KOPT-K1 (cell line): ENCODE measurements at regions not wholly inside any gene's neighbourhood (a gene's known extent, or its start where the extent isn't known, plus 50 kb on each side); places are given as distances from the start of the nearest gene placed in this dataset.

Source experiments
- H3K27ac ChIP-seq: fragments of 200-600 bp; sonication (generic); 2 replicates; pipeline ENCODE4 v1.5.1; 2016; ENCODE audit warnings: antibody characterized with exemption, mild to moderate bottlenecking, low read depth, low read length; ENCODE audit not compliant: poor library complexity, severe bottlenecking
- H3K36me3 ChIP-seq: fragments of 200-600 bp; sonication (generic); 2 replicates; pipeline ENCODE4 v1.5.1; 2017; ENCODE audit warnings: antibody characterized with exemption, mild to moderate bottlenecking, low read length, moderate library complexity; ENCODE audit not compliant: insufficient read depth
- H3K9me3 ChIP-seq: fragments of 200-600 bp; sonication (generic); 2 replicates; pipeline ENCODE4 v1.5.1; 2017; ENCODE audit warnings: antibody characterized with exemption, low read length, mild to moderate bottlenecking; ENCODE audit not compliant: insufficient read depth, poor library complexity, severe bottlenecking

DNA sequence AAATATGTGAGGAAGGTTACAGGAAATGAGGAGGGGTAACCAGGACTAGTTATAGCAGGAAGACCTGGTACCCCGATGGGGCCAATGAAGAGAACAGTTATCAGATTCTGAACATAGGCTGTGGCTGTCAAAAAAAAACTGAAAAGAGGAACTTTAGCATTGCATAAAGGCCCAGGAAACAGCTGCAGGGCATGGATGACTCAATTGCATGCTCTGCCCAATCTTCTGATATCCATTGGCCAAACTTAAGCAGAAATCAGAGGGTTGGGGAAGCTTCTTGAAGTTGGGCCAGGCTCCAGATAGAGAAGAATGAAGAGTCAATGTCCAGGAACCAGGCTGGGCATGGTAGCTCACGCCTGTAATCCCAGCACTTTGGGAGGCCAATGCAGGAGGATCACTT lies 1222.4 kb upstream of the PRKX start:
- Histone ChIP-seq H3K9me3 (no peaks in the 10 kb centered on the region), H3K36me3 (no peaks in the 10 kb centered on the region), H3K27ac (no peak overlapping the region)

- Histone ChIP-seq H3K9me3 (no peaks in the 10 kb centered on the region), H3K36me3 (no peaks in the 10 kb centered on the region), H3K27ac (no peak overlapping the region)
Measured at GRCh38 chrX:4935401-4935800, 1222.0 kb upstream of the PRKX start.

DNA sequence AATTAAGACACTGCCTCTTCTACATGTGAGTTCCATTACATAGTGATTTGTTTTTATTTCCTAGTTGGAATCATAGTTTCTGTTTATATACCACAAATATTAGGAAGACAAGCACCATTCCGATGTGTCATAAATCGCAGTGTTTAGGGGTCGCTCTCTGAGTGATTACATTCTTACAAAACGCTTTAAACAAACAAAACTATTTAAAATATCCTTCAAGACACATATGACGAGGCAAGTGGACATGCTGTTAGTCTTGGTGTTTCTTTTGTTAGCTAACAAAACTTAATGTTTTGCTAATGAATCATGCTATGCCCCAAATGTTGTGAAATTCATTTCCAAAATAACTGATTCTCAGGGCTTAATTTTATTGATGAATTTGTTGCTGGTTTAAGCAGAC lies 1219.3 kb upstream of the PRKX start:
- Histone ChIP-seq H3K27ac (no peak overlapping the region), H3K9me3 (no peaks in the 10 kb centered on the region), H3K36me3 (no peaks in the 10 kb centered on the region)

- no peak overlapping the region for H3K27ac ChIP-seq
- no peaks in the 10 kb centered on the region for H3K9me3 ChIP-seq
- no peaks in the 10 kb centered on the region for H3K36me3 ChIP-seq
Measured at GRCh38 chrX:4930426-4930825, 1217.0 kb upstream of the PRKX start.

GRCh38 chrX:4925911-4926310 lies 1212.5 kb upstream of the PRKX start:
- Histone ChIP-seq H3K27ac (no peak overlapping the region), H3K36me3 (no peaks in the 10 kb centered on the region), H3K9me3 (no peaks in the 10 kb centered on the region)

- no peaks in the 10 kb centered on the region for H3K9me3 ChIP-seq
- no peaks in the 10 kb centered on the region for H3K36me3 ChIP-seq
- no peak overlapping the region for H3K27ac ChIP-seq
Measured at GRCh38 chrX:4909348-4909747, 1195.9 kb upstream of the PRKX start.

- no peaks in the 10 kb centered on the region for H3K36me3 ChIP-seq
- no peak overlapping the region for H3K27ac ChIP-seq
- H3K9me3 ChIP-seq: no peaks in the 10 kb centered on the region
Measured at GRCh38 chrX:4905576-4905975, 1192.1 kb upstream of the PRKX start.

DNA sequence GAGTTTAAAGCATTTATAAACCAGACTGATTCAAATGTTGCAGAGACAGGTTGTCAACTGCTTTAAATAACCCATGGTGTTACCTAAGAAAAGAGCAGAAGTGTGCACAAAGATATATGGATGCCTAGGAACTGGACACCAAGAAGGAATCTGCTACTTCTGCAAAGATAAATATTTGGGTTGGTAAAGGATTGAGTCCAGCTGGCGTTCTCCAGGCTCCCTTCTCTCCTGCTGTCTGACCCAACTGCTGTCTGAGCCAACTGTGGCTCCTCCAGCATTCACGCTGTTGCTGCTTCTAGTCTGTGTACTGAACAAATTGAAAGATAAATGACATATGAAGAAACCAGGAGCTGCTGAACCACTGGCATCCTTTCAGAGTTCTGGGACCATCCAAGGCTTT lies 1167.8 kb upstream of the PRKX start:
- no peak overlapping the region for H3K27ac ChIP-seq
- no peaks in the 10 kb centered on the region for H3K36me3 ChIP-seq
- H3K9me3 ChIP-seq: no peaks in the 10 kb centered on the region

DNA sequence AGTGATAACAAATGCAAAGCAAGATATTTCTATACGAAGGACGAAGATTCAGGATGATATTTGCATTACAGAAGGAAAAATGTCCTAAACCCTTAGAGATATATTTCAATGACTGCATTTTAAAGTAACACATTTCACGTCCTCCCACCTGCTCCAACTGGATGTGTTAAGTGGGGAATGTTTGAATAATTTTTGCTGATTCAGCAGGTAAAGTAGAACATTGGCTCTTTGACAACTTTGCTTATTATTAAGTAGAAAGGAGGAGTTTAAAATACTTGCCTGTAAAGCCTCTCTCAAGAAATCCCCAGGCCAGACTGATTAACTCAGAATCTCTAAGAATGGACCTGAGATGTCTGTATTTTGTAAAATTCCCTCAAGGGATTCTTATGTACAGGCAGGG lies 1165.2 kb upstream of the PRKX start:
- Histone ChIP-seq H3K9me3 (no peaks in the 10 kb centered on the region), H3K27ac (no peak overlapping the region), H3K36me3 (no peaks in the 10 kb centered on the region)

DNA sequence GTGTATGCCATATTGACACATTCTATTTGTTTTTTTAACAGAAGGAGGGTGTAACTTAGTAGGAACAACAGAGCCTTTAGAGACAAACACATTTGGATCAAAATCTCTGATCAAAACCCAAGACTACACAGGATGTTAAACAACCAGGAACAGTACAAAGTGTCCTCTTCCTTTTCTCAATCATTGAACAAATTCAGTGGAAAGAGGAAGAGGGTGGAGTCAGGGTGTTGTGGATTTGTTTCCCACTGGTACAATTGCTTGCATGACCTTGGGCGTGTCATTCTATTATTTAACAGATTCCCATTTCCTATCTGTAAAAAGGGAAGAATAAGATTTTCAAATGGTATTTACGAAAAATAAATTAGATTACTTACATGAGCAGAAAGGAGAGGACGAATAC lies 1162.8 kb upstream of the PRKX start:
- no peak overlapping the region for H3K27ac ChIP-seq
- H3K9me3 ChIP-seq: no peaks in the 10 kb centered on the region
- no peaks in the 10 kb centered on the region for H3K36me3 ChIP-seq

- Histone ChIP-seq H3K27ac (no peak overlapping the region), H3K36me3 (no peaks in the 10 kb centered on the region), H3K9me3 (no peaks in the 10 kb centered on the region)
Measured at GRCh38 chrX:4851534-4851933, 1138.1 kb upstream of the PRKX start.

DNA sequence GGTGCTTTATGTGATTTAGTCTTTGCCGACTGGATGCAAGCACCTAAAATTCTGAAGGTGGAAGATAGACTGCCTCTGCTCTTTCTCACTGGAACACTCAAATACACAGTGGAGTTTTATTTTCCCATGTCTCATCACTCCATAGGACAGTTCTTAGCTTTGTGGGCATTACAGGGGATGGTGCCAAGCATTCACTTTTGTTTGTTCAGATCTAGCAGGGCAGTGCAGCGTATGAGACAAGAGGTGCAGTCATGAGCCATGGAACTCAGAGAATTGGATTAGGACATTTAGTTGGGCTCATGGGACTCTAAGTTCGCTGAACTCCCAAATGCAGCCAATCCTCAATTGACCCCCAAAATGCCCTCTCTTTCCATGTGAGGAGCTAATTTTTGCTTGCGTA lies 1136.9 kb upstream of the PRKX start:
- no peak overlapping the region for H3K27ac ChIP-seq
- no peaks in the 10 kb centered on the region for H3K36me3 ChIP-seq
- no peaks in the 10 kb centered on the region for H3K9me3 ChIP-seq

GRCh38 chrX:4844376-4844775 lies 1130.9 kb upstream of the PRKX start:
- no peaks in the 10 kb centered on the region for H3K9me3 ChIP-seq
- H3K36me3 ChIP-seq: no peaks in the 10 kb centered on the region
- no peak overlapping the region for H3K27ac ChIP-seq

GRCh38 chrX:4841216-4841745 lies 1127.8 kb upstream of the PRKX start:
- no peak overlapping the region for H3K27ac ChIP-seq
- no peaks in the 10 kb centered on the region for H3K36me3 ChIP-seq
- H3K9me3 ChIP-seq: no peaks in the 10 kb centered on the region

DNA sequence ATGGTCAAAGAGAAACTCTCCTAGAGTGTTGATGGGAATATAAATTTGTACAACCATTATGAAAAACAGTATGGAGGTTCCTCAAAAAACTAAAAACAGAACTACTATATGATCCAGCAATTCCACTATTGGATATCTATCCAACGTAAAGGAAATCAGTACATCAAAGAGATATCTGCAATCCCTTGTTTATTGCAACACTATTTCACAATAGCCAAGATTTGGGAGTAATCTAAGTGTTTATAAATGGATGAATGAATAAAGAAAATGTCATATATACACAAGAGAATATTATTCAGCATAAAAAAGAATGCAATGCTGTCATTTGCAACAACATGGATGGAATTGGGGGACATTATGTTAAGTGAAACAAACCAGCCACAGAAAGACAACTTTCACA lies 1118.1 kb upstream of the PRKX start:
- H3K27ac ChIP-seq: no peak overlapping the region
- H3K36me3 ChIP-seq: no peaks in the 10 kb centered on the region
- H3K9me3 ChIP-seq: no peaks in the 10 kb centered on the region

GRCh38 chrX:4830880-4831557 lies 1117.6 kb upstream of the PRKX start:
- no peak overlapping the region for H3K27ac ChIP-seq
- no peaks in the 10 kb centered on the region for H3K9me3 ChIP-seq
- no peaks in the 10 kb centered on the region for H3K36me3 ChIP-seq
